Effector memory CD4-positive, alpha-beta T cell (primary cell): ENCODE measurements at regions not wholly inside any gene's neighbourhood (a gene's known extent, or its start where the extent isn't known, plus 50 kb on each side); places are given as distances from the start of the nearest gene placed in this dataset.

Experiments used
- DNase-seq, 3 donors: peaks; one replicate each; pipeline ENCODE4 v3.0.0-alpha.2; 2020
- H3K27ac ChIP-seq: 2 replicates; pipeline ENCODE4 v1.7.0; 2013; ENCODE audit warnings: mild to moderate bottlenecking, low read length, moderate library complexity; ENCODE audit not compliant: insufficient read depth, poor library complexity, severe bottlenecking
- H3K27me3 ChIP-seq: replicated peaks from 2 replicates; pipeline ENCODE4 v1.7.0; 2013; ENCODE audit warnings: mild to moderate bottlenecking, low read length; ENCODE audit not compliant: insufficient read depth, control insufficient read depth, poor library complexity, severe bottlenecking
- H3K36me3 ChIP-seq: 2 replicates; pipeline ENCODE4 v1.7.0; 2013; ENCODE audit warnings: mild to moderate bottlenecking, low read length, moderate library complexity; ENCODE audit not compliant: control insufficient read depth, insufficient read depth
- H3K4me1 ChIP-seq: 2 replicates; pipeline ENCODE4 v1.7.0; 2013; ENCODE audit warnings: low read length, mild to moderate bottlenecking; ENCODE audit not compliant: control insufficient read depth, insufficient read depth, poor library complexity, severe bottlenecking
- H3K4me3 ChIP-seq: 2 replicates; pipeline ENCODE4 v1.7.0; 2013; ENCODE audit warnings: low read length, low read depth, mild to moderate bottlenecking; ENCODE audit not compliant: insufficient read depth, poor library complexity, severe bottlenecking
- H3K9me3 ChIP-seq: 2 replicates; pipeline ENCODE4 v1.7.0; 2013; ENCODE audit warnings: mild to moderate bottlenecking, low read length, moderate library complexity; ENCODE audit not compliant: control insufficient read depth

DNA sequence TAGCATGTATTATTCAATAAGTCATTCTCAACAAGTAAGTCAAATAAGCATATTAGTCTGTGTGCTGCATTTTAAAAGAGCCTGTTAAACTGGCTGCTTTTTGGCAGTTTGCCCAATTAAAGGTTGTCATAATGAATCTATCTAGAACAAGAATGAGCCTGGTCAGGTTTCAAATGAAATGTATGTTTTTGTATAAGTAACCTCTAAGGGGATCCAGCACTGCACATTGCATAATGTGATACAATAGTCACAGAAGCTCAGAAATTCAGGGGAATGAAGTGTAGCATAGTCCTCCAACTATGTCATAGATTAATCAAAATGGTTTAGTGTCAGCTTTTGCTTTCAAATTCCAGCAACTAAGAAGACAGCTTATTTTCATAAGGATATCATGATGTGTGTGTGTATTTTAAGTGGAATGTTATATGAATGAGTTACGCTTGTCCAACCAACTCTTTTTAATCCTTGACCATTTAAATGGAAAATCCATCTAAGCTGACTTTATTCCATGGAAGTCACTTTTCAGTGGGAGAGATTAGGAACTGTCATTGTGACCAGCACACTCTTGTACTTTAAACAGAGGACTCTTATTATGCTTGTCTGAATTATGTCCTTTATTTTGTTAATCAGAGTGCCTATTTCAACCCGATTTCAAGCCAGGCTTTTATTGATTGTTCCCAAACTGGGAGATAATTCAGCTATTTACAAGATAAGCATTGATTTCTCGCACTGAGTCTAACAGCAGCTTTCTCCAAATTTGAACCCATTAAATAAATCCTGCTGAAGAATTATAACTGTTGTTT is 283.9 kb upstream of the ADAMTSL1 start:
- no peaks in the 10 kb centered on the region for H3K27me3 ChIP-seq
- no peaks in the 10 kb centered on the region for H3K9me3 ChIP-seq
- no peaks in the 10 kb centered on the region for H3K36me3 ChIP-seq
- H3K27ac ChIP-seq: no peak overlapping the region
- no peak for DNase-seq
- H3K4me1 ChIP-seq: no peaks in the 10 kb centered on the region
- H3K4me3 ChIP-seq: no peak overlapping the region

DNA sequence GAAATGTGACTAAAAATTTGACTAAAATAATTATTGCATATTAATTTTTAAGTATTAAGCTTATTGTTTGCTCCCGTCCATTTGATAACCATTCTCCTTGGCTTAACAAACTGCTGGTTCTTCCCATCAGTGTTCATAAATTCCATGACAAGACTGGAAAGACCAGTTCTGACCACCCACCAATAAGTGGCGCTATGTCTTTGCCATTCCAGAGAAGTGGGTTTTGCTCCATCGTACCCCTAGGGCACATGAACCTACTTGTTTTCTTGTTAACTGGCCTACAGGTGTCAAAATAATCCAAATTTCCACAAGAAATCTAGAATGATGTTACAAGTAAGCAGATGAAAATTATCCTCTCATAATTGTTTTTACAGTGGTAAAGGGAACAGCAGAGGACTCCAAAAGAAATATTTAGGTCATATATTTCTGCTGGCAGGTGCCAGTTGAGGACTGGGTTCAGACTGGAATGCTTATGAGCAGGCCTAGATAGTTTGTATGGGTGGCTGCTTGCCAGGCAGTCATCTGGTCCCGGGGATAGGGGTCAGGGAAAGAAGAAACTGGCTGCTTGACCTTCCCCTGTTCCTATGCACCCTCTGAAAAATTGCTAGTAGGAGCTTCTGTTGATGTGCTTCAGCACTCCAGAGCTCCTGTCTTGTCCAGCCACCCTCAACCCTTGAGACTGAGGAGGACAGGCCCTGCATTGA is 283.1 kb upstream of the ADAMTSL1 start:
- no peaks in the 10 kb centered on the region for H3K9me3 ChIP-seq
- no peaks in the 10 kb centered on the region for H3K4me1 ChIP-seq
- H3K27ac ChIP-seq: no peak overlapping the region
- no peak overlapping the region for H3K4me3 ChIP-seq
- no peak for DNase-seq
- H3K36me3 ChIP-seq: no peaks in the 10 kb centered on the region
- H3K27me3 ChIP-seq: no peaks in the 10 kb centered on the region

DNA sequence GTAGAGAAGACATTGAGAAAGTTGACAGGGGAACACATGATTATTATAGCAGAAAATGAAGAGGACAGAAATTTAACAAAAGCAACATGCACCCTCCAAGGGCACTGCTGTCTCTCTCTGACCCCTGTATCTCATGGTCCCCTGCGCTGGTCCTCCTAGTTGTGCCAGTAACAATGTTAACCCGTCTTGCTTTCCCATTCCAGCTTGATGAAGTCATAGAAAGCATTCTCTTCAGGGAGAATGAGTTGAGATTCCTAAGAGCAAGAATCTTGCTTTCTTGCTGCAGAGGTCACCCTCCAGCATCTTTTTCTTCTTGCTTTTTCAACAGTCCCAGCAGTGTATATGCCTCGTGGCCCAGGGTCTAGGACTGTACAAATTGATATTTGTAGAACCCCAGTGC is 279.6 kb upstream of the ADAMTSL1 start:
- no peak overlapping the region for H3K27ac ChIP-seq
- H3K27me3 ChIP-seq: no peaks in the 10 kb centered on the region
- no peaks in the 10 kb centered on the region for H3K9me3 ChIP-seq
- no peak overlapping the region for H3K4me3 ChIP-seq
- H3K36me3 ChIP-seq: no peaks in the 10 kb centered on the region
- DNase-seq: no peak
- no peaks in the 10 kb centered on the region for H3K4me1 ChIP-seq

DNA sequence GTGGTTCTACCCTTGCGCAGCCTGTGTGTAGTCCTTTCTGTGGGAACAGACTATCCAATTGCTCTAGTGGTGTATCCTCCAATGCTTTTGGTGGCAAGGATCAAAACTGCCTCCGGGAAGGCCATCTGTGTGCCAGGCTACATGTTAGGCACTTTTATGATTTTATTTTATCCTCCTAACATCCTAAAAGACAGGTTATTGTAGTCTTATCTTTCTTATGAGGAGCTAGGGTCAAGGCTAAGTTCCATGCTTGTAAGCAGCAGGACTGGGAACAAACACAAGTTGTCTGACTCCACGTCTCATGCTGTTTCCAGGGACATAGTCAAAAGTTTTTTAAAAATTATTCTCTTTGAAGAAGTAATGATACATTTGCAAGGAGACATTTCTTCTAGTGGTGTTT is 278.7 kb upstream of the ADAMTSL1 start:
- Histone ChIP-seq H3K4me1 (no peaks in the 10 kb centered on the region), H3K27ac (no peak overlapping the region), H3K36me3 (no peaks in the 10 kb centered on the region), H3K4me3 (no peak overlapping the region), H3K27me3 (no peaks in the 10 kb centered on the region), H3K9me3 (no peaks in the 10 kb centered on the region)
- DNase-seq: no peak

DNA sequence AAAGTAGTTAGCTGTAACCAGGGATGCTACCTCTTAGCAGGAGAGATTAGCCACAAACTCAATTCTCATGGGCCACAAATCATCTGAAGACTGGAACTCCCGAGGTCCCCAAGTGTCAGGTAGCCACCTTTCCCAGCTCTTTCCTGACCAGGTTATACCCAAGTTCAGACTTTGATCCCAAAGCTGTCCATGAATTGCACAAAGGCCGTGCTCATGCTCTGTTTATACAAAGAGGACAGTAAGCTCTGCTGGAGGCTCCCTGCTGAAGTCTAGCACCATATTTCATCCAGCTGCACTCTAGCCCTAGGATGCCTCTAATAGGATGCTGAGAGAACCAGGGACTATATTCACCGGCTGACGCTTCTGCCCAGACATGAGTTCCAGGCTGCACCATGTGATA is 271.0 kb upstream of the ADAMTSL1 start:
- Histone ChIP-seq H3K27me3 (no peaks in the 10 kb centered on the region), H3K4me1 (no peaks in the 10 kb centered on the region), H3K36me3 (no peaks in the 10 kb centered on the region), H3K4me3 (no peak overlapping the region), H3K9me3 (no peaks in the 10 kb centered on the region), H3K27ac (no peak overlapping the region)
- no peak for DNase-seq

DNA sequence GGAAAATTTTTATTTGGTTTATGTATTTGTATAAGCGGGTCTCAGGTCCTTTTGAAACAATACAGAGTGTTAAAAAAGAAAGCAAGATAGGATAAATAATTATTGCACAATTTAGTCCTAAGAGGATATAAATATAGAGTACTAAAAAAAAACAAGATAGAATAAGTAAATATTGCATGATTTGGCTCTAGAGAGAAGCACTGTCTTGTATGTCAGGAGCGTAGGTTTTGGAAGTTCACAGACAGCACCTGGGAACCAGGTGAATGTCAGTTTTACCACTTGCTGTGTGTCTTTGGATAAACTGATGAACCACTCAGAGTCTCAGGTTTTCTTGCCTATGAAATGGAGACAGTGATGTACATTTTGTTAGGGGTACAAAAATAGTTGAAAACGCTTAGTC is 266.2 kb upstream of the ADAMTSL1 start:
- Histone ChIP-seq H3K36me3 (no peaks in the 10 kb centered on the region), H3K27me3 (no peaks in the 10 kb centered on the region), H3K4me3 (no peak overlapping the region), H3K27ac (no peak overlapping the region), H3K9me3 (no peaks in the 10 kb centered on the region), H3K4me1 (no peaks in the 10 kb centered on the region)
- DNase-seq: no peak

DNA sequence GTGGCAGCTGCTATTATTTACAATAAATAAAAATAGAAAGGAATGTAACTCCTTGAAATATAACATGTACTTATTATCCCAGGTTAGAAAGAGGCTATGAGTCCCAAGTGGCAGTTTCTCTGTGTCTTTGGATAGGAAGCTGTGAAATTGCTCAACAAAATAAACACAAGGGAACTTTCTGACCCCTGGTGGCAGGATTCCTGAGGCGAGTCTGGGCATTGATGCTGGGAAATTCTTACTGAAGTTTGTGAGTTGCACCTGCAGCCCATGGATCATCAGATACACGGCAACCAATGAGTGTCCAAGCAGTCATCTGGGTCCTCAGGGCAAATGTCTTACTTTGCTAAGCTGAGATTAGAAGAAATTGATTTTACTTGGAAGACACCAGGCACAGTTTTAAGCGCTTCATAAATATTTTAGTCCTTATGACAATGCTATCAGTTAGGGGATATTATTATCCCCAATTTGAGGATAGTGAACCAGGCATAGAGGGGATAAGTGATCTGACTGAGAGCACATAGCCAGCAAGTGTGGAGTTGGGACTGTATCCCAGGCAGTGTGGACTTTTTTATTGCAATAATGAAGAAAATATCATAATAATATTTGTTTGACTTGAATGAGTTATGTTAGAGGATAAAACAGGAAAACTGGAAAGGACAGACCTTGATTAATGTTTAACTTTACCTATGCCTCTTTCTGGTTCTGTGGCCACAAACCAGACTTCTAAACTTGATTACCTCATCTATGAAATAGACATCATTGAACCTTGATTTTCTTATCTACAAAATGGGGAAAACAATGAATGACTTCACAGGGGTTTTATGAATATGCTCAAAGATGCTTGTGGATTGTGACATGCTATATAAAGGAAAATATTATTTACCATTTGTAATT is 265.5 kb upstream of the ADAMTSL1 start:
- no peak overlapping the region for H3K27ac ChIP-seq

DNA sequence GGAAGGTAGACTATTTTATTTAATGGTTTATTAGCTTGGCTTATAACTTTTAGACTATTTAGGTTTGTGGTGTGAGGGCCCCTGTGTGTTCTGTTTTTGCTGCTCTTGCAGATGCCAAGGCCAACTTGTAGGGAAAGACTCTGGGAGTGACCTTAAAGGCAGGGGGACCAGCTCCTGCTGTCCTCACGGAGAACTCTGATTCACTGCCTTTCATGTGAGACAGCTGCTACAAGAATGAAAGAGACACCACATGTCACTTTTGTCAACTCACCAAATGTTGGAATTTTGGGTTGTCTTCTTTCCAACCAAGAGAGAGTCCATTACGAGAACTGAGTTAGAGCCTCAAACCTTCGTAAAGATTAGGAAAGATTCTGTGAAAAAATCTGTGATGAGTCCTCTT is 258.3 kb upstream of the ADAMTSL1 start:
- no peaks in the 10 kb centered on the region for H3K36me3 ChIP-seq
- H3K4me3 ChIP-seq: no peak overlapping the region
- no peaks in the 10 kb centered on the region for H3K9me3 ChIP-seq
- no peak for DNase-seq
- H3K4me1 ChIP-seq: no peaks in the 10 kb centered on the region
- no peaks in the 10 kb centered on the region for H3K27me3 ChIP-seq
- H3K27ac ChIP-seq: no peak overlapping the region

More for the DNA sequence above, 265.5 kb upstream of the ADAMTSL1 start:
- H3K9me3 ChIP-seq: no peaks in the 10 kb centered on the region
- H3K36me3 ChIP-seq: no peaks in the 10 kb centered on the region
- no peaks in the 10 kb centered on the region for H3K4me1 ChIP-seq
- H3K4me3 ChIP-seq: no peak overlapping the region
- DNase-seq: no peak
- H3K27me3 ChIP-seq: no peaks in the 10 kb centered on the region

DNA sequence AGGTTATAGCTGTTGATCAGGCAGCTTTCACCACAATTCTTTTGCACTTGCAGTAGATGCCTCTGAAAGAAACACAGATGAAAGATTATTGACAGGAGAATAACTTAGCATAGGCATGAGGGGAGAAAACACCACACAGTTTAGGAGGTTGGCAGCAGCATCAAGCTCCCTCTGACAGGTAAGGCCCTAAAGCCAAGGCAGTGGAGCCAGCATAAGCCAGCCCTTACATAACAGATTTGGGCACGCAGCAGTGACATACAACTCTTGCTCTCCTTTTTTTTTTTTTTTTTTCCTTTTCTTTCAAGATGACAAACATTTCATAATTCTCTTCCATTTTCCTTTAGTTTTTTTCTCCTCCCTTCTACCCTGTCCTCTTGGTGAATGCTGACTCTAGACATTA is 257.6 kb upstream of the ADAMTSL1 start:
- no peak overlapping the region for H3K4me3 ChIP-seq
- no peaks in the 10 kb centered on the region for H3K4me1 ChIP-seq
- DNase-seq: no peak
- H3K36me3 ChIP-seq: no peaks in the 10 kb centered on the region
- no peaks in the 10 kb centered on the region for H3K9me3 ChIP-seq
- no peaks in the 10 kb centered on the region for H3K27me3 ChIP-seq
- no peak overlapping the region for H3K27ac ChIP-seq

DNA sequence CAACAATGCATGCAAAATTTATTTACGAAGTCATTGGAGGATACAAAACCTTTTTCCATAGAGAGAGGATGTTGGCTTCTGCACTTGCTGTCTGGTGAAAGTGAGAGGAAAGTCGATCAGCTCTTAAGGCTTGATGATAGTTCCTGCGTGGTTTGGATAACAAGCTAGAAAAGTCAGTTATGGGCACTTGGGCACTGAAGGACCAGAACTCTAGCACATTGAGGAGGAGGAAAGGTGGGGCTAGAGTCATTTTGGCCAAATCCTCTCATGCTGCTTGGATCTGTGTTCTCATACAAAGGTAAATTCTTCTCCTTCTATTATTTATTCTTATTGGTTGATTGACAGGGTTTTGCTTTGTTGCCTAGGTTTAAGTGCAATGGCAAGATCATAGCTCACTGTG is 245.9 kb upstream of the ADAMTSL1 start:
- Histone ChIP-seq H3K27ac (no peak overlapping the region), H3K27me3 (no peaks in the 10 kb centered on the region), H3K4me3 (no peak overlapping the region), H3K9me3 (no peaks in the 10 kb centered on the region), H3K36me3 (no peaks in the 10 kb centered on the region), H3K4me1 (no peaks in the 10 kb centered on the region)
- DNase-seq: no peak
